NOMO-1 treated with DMSO at 0.1 percent for 48 hours (cell line): ENCODE measurements at regions not wholly inside any gene's neighbourhood (a gene's known extent, or its start where the extent isn't known, plus 50 kb on each side); places are given as distances from the start of the nearest gene placed in this dataset.

Source experiments
- DNase-seq: peaks from one replicate; lab custom pipeline; 2025; ENCODE audit not compliant: unreplicated experiment; lab: John Stamatoyannopoulos, UW

DNA sequence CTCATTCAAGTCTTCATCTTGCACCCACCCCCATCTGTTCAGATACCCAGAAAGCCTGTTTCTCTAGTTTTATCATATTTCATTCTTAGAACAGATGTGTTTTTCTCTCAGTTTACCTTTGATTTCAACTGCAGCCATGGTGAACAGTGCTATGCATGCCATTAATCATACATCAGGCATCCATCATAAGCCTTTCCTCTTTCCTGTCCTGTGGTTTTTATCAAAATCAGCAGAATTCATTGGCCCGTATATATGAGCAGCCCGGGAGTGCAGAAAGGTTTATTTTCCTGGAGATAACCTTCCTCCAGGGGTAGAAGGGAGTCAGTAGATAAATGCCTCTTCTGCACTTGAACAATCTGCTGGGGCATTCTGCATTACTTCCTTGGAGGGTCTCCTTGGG, 65.7 kb downstream of the IL21 start:
- DNase-seq = no peak

DNA sequence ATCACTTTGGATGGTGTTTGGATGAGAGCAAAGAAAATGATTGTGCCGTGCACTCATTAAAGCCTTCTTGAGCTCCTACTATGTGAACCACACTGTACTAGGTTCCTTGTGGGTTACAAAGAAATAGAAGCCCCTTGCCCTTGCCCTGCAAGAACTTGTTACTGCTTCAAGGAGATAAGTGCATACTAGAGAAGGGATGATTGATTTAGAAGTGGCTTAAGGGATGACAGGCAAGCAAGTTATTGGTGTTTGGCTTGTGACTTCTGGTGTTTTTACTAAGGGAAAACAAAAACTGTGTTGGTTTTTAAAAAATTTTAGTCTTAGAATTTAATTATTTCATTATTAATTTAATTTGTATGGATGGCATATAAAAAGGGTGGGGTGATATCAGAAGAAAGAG, 67.4 kb downstream of the IL21 start:
- DNase-seq = no peak

GRCh38 chr4:122552898-122553297, 68.0 kb downstream of the IL21 start:
- DNase-seq = no peak

DNA sequence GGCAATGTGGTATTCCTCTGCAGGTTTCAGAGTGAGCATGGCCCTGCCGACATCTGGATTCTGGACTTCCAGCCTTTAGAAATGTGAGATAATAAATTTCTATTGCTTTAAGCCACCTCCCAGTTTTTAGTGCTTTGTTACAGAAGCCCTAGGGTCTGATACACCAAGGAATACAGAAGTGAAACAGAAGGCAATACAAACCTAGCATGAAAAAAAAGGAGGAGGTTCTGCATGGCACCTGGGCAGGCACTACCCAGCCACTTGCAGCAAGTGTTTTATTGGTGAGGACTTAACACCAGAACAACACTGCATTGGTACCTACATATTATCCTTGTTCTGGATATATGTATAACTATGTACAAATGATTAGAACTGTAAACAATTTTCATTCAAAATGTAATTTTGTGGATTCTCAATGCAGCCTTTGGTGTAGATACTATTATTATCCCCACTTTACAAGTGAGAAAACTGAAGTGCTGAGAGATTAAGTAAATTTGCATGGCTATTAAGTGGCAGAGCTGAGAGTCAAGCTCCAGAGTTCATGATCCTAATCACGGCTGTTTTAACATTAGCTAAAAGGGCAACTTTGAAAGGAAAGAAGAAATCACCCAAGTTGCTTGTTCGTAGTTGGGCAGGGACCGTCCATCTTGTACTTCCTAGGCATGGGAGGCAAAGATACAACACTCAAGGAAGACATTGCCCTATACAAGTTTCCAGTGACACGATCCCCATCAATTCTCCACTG, 71.8 kb downstream of the IL21 start:
- DNase-seq = peak; percentile 57

- DNase-seq = no peak
These were observed 72.4 kb downstream of the IL21 start for GRCh38 chr4:122548452-122548851.

DNA sequence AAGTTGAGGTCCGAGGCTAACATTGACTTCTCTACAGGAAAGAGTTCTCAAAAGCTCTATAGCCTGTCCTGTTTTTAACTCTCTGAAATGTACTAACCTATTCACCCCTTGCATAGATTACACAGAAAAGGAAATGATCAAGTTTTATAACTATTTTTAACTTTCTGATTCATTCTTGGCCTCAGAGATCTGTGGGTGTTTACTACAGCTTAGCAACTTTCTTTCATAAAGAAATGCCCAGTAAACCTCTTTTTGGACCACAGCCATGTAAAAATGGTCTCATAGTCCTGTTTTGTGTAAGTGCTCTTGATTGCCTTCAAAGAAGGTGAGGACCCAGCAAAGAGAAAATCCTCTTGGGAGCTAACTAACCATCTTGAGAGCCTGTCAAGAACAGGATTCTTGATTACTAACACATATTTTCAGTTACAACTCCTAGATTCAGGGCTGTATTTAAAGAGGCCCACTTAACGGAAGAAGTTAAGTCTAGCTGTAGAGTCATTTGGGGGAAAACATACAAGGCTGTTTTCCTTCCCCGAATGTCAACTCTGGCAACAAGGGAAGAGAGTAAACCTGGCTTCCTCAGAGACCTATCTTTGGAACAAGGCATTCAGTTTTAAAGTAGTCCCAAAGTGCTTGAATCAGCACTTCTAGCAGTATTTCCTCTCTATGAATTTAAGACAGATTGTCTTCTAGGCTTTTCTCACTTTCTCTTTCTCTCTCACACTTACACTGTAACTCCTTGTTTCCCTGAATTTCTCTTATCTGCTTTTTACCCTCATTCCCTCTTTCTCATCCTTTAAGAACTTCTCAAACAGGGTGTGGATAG, 78.2 kb downstream of the IL21 start:
- no peak for DNase-seq

DNA sequence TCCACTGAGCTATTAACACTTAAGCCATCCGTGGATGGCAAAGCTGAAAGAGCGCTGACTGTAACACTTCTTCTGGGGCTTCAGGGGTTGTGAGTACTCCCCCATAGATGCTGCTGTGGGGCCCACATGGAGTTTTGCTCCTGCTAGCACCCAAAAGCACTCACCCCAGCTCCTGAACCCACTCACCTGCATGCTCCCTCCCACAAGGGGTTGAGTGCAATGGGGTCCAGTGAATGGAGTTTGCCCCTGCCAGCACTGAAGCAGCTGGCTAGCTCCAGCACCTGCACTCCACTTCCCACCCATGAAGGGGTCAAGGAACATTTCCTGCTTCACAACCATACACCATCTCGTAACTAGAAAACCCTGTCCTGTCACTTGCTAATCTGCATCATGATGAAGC, 78.9 kb downstream of the IL21 start:
- no peak for DNase-seq

DNA sequence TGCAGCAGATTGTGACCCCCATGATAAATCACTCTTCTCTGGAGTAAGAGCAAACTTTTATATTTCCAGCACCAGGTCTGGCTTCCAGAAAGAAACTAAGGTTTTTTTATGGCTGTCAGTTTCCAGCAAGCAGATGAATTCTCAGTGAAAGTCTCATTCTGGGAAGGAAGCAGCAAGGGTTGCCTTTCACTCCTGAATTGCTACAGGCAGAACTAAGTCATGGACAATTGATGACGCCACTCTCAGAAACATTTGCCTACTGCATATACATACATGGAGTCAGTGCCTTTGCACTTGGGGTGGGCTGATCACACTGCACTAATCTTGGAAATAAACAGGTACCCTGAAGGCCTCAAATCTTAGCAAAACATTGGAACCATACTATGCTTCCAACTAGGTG, 80.0 kb downstream of the IL21 start:
- no peak for DNase-seq

DNA sequence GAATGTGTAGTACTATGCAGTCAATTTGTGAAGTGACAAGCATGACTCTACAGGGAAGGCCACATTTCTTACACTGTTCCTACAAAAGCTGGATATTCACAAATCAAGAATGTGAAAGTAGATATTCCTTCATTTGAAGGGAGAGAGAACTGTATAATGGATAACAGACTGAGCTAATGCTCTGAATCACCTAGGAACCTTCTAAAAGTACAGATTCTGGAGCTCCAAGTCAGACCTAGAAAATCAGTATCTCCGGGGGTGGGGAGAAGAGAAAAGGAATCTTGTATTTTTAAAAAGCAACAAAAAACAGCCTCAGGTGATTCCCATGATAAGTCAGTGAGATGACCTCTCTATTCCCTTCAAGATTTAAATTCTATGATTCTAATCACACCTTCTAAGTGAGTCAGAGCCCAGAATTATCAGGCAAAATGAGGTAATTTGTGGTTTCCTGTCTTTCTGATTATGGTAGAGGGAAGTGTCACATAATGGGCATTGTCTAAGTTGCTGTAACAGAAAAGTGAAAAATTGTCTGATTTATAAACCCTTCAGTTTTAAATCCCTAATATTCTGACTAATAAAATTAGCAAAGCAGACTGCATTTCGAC, 80.9 kb downstream of the IL21 start:
- peak; percentile 84 for DNase-seq

DNA sequence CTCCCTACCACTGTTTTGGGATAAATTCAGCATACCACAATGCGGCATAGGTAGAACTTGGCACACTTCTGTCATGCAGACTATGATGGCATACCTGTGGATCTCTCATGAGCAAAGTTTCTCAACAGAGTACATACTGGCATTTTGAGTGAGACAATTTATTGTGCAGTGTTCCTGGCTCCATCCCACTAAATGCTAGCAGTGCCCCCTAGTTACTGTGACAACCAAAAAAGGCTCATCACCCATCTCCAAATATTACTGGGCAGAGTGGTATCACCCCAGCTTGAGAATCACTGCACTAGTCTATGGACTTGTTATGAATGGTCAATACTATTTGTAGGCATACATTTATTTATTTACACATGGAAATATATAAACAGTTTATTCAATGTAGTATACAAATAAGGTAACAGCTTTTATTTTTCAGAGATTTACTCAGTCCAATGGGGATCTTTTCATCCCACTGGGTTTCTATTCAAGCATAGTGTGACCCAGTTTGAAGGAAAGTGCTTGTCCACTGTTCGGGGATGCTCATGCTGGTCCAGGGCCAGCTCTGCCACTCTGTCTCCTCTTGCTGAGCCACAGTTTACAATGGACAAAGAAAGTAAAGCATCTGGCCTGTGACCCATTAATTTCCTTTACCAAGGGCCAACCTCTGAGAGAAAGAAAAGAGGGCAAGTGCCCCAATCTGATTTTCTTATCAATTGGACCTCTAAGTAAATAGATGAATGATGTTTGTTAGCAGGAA, 81.0 kb upstream of the IL2 start:
- DNase-seq = no peak

GRCh38 chr4:122536001-122536400, 79.5 kb upstream of the IL2 start:
- no peak for DNase-seq

GRCh38 chr4:122534776-122535175, 78.3 kb upstream of the IL2 start:
- DNase-seq = no peak

DNA sequence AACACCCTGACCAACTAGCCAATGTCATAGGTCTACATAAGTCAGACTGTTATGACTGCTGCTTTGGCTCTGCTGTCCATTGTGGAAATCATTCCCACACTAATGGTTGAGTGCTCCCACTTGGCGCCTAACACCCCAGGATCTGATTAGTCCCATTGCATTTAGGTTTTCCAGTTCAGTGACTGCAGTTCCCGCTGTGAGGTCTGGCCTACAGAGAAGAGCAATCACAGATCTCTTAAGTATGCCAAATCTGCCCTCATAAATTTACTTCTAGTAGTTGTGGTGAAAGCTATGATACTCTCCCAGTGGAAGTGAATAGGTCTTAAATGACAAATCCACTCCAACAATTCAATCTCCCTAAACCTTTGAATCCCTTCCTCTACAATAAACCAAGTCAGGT, 77.3 kb upstream of the IL2 start:
- no peak for DNase-seq

DNA sequence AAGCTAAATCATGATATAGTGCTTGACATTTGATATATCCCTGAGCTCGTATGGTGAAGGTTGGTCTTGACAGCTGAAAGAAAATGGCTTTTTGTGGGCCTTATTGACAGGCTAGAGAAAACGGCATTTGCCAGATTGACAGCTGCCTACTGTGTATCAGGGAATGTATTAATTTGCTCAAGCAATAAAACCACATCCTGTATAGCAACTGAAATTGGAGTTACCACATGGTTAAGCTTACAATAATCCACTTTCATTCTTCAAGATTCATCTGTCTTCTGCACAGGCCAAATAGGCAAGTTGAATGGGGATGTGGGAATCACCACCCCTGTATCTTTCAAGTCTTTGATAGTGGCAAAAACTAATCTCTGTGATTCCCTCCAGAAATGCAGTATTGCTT, 76.2 kb upstream of the IL2 start:
- no peak for DNase-seq

DNA sequence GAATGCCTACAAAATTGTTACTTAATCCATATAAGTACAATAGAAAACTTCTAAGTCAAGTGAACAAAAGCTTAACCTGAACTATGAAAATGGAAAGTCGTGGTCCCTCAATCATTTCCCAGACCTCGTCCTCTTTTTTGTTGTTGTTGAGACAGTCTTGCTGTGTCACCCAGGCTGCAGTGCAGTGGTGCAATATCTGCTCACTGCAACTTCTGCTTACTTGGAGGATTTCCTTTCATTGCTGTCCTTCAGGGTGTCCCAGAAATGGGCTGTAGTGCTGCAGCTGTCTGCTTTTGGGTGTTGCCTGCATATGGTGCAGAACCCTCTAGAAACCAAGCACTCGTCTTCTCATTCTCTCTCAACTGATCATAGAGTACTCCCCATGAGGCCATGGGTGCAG, 75.0 kb upstream of the IL2 start:
- peak; percentile 57 for DNase-seq

DNA sequence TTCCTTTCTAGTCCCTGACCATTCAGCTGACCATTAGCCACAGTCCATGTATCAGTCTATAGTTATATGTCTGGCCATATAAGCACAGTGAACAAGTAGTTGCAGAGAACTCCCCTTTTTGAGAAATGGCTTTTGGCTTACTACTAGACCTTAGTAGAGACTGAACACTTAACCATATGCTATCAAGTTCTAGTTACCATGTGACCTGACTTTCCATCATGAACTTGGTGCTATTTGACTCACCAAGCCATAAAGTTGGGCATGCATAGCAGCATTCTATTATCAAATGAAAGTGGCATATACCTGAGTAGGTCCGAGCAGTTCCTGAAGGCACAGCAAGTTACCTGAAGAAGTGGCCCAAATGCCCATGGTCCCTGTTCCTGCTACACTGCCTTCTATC, 74.5 kb upstream of the IL2 start:
- DNase-seq = no peak

GRCh38 chr4:122528879-122529278, 72.4 kb upstream of the IL2 start:
- DNase-seq = no peak

DNA sequence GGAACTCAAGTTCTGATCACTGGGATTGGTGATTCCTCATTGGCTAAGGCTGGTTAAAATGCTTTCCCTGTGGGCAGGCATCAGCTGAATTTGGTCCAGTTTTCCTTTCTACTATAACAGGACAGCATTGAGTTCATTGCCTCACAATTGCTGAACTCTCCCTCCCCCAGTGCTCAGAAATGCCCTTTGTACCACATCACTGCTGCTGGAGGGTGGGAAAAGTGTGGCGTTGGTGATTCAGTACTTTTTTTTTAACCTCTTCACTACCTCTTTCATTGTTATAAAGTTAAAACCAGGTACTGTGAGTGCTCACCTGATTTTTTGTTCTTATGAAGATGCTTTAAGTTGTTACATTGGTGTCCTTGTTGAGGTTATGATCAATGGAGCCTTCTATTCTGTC, 69.3 kb upstream of the IL2 start:
- DNase-seq = no peak

DNA sequence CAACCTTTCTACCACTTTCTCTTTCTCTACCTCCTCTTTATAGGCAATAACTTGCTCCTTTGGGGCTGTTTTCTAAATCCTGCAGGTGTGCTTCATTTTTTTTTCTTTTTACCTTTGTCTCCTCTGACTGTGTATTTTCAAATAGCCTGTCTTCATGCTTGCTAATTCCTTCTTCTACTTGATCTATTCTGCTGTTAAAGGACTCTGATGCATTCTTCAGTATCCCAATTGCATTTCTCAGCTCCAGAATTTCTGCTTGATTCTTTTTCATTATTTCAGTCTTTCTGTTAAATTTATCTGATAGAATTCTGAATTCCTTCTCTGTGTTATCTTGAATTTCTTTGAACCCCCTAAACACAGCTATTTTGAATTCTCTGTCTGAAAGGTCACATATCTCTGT, 67.7 kb upstream of the IL2 start:
- no peak for DNase-seq

DNA sequence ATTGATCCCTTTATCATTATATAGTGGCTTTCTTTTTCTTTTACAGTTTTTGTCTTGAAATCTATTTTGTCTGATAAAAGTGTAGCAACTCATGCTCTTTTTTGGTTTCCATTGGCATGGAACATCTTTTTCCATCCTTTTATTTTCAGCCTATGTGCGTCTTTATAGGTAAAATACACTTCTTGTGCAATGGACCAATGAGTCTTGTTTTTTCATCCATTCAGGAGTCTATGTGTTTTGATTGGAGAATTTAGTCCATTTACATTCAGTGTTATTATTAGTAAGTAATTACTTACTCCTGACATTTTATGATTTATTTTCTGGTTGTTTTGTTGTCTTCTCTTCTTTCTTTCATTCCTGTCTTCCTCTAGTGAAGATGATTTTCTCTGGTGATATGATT, 66.4 kb upstream of the IL2 start:
- no peak for DNase-seq

GRCh38 chr4:122517345-122517744, 60.8 kb upstream of the IL2 start:
- peak; percentile 27 for DNase-seq

GRCh38 chr4:122516376-122516775, 59.9 kb upstream of the IL2 start:
- DNase-seq = no peak
